ENCODE measurements at regions not wholly inside any gene's neighbourhood (a gene's known extent, or its start where the extent isn't known, plus 50 kb on each side); places are given as distances from the start of the nearest gene placed in this dataset.

GRCh38 chr5:5810461-5810860, 388.0 kb downstream of the ICE1 start:
- no peak for DNase-seq (ENCODE audit: low read depth)
- TF ChIP-seq CTCF (IDR thresholded peaks at IDR 0.05; ENCODE audit: insufficient read depth, low read depth, low read length, missing control alignments): no peak
- H3K4me3 ChIP-seq (ENCODE audit: low read length): no peak overlapping the region

GRCh38 chr5:5805916-5806315, 383.4 kb downstream of the ICE1 start:
- DNase-seq (ENCODE audit: low read depth): no peak
- no peak for TF ChIP-seq CTCF (IDR thresholded peaks at IDR 0.05; ENCODE audit: insufficient read depth, low read depth, low read length, missing control alignments)
- H3K4me3 ChIP-seq (ENCODE audit: low read length): no peak overlapping the region

GRCh38 chr5:5804478-5805233, 382.2 kb downstream of the ICE1 start:
- TF ChIP-seq CTCF (IDR thresholded peaks at IDR 0.05; ENCODE audit: insufficient read depth, low read depth, low read length, missing control alignments): no peak
- H3K4me3 ChIP-seq (ENCODE audit: low read length): no peak overlapping the region
- DNase-seq (ENCODE audit: low read depth): no peak

GRCh38 chr5:5800801-5801761, 378.6 kb downstream of the ICE1 start:
- TF ChIP-seq CTCF (IDR thresholded peaks at IDR 0.05; ENCODE audit: insufficient read depth, low read depth, low read length, missing control alignments): no peak
- H3K4me3 ChIP-seq (ENCODE audit: low read length): no peak overlapping the region
- no peak for DNase-seq (ENCODE audit: low read depth)

GRCh38 chr5:5799826-5800225, 377.3 kb downstream of the ICE1 start:
- DNase-seq (ENCODE audit: low read depth): no peak
- TF ChIP-seq CTCF (IDR thresholded peaks at IDR 0.05; ENCODE audit: insufficient read depth, low read depth, low read length, missing control alignments): no peak

GRCh38 chr5:5799229-5799628, 376.8 kb downstream of the ICE1 start:
- H3K4me3 ChIP-seq (ENCODE audit: low read length): no peak overlapping the region
- DNase-seq (ENCODE audit: low read depth): no peak
- no peak for TF ChIP-seq CTCF (IDR thresholded peaks at IDR 0.05; ENCODE audit: insufficient read depth, low read depth, low read length, missing control alignments)

More at GRCh38 chr5:5799826-5800225, 377.3 kb downstream of the ICE1 start:
- no peak overlapping the region for H3K4me3 ChIP-seq (ENCODE audit: low read length)
